ENCODE measurements at regions not wholly inside any gene's neighbourhood (a gene's known extent, or its start where the extent isn't known, plus 50 kb on each side); places are given as distances from the start of the nearest gene placed in this dataset.

DNA sequence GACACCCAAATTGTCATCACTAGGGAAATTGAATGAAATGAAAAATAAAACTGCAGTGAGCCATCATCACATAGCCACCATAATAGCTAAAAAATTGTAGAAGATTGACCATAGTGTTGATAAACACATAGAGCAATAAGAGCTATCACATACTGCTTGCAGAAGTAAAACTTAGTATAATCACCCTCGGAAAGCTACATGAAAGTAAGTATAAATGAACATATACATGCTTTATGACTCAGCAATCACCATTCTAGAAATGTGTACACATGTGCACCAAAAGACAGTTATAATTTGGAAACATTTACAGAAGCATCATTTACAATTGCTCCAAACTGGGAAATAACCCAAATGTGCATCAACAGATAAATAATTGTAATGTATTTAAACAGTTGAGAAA, 153.1 kb upstream of the LRRC7 start:
- TF ChIP-seq, protein P1, sequence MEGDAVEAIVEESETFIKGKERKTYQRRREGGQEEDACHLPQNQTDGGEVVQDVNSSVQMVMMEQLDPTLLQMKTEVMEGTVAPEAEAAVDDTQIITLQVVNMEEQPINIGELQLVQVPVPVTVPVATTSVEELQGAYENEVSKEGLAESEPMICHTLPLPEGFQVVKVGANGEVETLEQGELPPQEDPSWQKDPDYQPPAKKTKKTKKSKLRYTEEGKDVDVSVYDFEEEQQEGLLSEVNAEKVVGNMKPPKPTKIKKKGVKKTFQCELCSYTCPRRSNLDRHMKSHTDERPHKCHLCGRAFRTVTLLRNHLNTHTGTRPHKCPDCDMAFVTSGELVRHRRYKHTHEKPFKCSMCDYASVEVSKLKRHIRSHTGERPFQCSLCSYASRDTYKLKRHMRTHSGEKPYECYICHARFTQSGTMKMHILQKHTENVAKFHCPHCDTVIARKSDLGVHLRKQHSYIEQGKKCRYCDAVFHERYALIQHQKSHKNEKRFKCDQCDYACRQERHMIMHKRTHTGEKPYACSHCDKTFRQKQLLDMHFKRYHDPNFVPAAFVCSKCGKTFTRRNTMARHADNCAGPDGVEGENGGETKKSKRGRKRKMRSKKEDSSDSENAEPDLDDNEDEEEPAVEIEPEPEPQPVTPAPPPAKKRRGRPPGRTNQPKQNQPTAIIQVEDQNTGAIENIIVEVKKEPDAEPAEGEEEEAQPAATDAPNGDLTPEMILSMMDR (IDR thresholded peaks at IDR 0.05; ENCODE audit: insufficient read depth, low read length): no peak
- TF ChIP-seq, protein P2, sequence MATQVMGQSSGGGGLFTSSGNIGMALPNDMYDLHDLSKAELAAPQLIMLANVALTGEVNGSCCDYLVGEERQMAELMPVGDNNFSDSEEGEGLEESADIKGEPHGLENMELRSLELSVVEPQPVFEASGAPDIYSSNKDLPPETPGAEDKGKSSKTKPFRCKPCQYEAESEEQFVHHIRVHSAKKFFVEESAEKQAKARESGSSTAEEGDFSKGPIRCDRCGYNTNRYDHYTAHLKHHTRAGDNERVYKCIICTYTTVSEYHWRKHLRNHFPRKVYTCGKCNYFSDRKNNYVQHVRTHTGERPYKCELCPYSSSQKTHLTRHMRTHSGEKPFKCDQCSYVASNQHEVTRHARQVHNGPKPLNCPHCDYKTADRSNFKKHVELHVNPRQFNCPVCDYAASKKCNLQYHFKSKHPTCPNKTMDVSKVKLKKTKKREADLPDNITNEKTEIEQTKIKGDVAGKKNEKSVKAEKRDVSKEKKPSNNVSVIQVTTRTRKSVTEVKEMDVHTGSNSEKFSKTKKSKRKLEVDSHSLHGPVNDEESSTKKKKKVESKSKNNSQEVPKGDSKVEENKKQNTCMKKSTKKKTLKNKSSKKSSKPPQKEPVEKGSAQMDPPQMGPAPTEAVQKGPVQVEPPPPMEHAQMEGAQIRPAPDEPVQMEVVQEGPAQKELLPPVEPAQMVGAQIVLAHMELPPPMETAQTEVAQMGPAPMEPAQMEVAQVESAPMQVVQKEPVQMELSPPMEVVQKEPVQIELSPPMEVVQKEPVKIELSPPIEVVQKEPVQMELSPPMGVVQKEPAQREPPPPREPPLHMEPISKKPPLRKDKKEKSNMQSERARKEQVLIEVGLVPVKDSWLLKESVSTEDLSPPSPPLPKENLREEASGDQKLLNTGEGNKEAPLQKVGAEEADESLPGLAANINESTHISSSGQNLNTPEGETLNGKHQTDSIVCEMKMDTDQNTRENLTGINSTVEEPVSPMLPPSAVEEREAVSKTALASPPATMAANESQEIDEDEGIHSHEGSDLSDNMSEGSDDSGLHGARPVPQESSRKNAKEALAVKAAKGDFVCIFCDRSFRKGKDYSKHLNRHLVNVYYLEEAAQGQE (IDR thresholded peaks at IDR 0.05; ENCODE audit: insufficient replicate concordance, low read depth): no peak
- no peak for TF ChIP-seq POLR2AphosphoS5 (IDR thresholded peaks at IDR 0.05; ENCODE audit: low read depth)
- no peak for TF ChIP-seq SPI1 (IDR thresholded peaks at IDR 0.05; ENCODE audit: borderline replicate concordance, low read depth)
- no peak for TF ChIP-seq GABPA (IDR thresholded peaks at IDR 0.05; ENCODE audit: low read depth)

Data from HL-60 (cell line).